HG02885 (cell line): ENCODE measurements at regions not wholly inside any gene's neighbourhood (a gene's known extent, or its start where the extent isn't known, plus 50 kb on each side); places are given as distances from the start of the nearest gene placed in this dataset.

Experiments used
- ATAC-seq: cut with Tn5 transposase; IDR thresholded peaks from one replicate; pipeline ENCODE4 v1.9.1; 2021; ENCODE audit warnings: mild to moderate bottlenecking; ENCODE audit not compliant: unreplicated experiment, poor library complexity

DNA sequence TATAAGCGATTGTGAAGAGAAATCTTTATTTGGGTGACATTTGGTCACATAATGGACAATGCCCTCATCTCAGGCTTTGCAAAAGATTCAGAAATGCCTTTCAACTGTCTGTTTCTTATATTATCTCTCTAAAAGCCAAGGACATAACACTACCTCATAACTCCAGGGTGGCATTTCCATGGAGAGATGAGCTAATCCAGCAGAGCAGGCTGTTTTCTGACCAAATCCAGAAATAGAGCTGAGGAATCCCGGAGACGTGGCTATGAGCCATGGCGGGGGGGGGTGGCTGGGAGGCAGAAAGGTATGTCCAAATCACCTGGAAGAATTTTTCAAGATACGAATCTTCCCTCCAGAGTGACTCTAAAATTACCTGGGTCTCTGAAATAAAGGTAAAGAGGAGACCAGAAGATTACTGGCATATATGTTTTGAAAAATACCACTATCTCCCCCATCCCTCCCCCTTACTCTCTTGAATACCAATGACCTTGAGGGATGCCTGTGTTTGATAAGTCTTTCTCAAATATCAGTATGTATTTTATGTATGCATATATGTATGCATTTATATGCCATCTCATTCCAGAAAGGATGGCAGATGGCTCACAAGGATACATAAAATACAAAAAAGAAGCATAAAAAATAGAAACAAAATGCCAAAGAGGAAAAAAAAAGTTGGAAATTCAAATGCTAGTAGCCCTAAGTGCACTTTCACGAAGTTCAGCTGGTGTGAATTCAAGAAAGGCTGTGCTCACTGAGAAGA lies 296.0 kb upstream of the MGAT5 start:
- ATAC-seq, result no peak

DNA sequence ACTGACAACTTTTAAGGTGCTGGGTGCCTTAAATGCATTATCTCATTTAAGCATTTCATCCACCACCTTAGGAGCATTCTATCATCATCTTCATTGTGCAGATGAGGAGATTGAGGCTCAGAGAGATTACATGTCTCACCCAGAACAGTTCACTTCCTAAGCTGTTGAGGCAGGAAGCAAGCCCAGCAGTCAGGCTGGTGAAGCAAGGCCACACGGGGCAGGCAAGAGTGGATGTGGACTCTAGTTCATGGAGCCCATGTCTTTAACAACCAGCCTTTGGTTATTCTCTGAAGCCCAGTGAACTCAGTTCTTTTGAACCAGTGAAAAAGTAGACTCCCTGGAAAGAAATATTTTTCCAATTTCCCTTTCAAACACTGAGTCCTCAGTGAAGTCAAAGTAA lies 294.8 kb upstream of the MGAT5 start:
- ATAC-seq, result no peak

DNA sequence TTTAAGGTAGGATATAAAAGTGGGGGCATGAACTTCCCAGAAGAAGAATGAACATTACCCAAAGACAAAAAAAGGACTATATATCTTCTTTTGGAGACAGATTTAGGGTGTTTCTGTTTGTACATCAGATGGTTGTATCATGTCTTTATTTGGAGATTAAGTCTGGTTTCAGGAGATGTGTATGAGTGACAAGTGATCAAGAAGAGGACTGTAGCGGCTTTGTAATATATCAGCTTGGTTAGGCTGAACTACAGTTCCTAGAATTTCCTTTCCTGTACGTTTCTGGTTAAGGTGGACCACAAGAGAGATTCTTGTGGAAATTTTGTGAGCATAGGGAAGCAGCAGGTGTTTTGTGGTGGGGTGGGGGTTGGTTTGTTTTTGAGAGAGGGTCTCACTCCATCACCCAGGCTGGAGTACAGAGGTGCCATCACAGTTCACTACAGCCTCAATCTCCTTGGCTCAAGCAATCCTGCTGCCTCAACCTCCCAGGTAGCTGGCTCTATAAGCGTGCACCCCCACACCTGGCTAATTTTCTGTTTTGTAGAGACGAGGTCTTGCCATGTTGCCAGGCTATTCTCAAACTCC lies 287.1 kb upstream of the MGAT5 start:
- ATAC-seq, result no peak

DNA sequence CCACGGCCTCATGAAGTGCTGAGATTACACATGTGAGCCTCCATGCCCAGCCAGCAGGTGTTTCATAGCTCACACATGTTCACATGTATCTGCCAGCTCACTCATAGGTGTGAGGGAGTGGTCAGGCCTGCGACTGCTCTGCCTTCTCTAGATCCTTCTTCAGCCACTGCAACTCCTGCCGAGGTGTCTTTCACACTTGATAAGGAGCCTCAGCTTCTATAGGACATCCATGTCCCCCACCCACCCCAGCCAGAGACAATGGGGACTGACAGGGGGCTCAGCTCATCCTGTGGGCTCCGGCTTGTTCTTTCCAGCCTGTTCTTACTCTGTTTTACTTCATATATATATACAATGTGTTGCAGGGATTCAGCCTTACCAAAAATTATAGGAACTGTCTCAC lies 286.5 kb upstream of the MGAT5 start:
- no peak for ATAC-seq

DNA sequence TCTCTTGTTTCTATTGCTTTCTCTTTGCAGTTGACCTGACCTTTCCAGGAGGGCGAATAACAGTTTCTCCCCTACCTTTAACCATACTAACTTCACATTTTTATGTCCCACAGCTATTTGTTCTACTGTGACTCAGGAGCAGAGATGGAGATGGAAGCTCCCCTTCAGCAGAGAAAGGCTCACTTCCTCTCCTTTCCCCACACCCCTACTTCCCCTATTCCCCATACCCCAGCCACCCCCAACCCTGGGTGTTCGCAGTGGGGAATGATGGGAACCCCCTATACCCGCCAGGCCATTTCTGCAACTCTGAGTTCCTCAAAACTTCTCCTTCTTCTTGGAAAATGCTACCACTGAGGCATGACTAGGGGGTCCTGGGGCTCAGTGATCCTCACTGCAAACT lies 285.4 kb upstream of the MGAT5 start:
- ATAC-seq, result no peak

DNA sequence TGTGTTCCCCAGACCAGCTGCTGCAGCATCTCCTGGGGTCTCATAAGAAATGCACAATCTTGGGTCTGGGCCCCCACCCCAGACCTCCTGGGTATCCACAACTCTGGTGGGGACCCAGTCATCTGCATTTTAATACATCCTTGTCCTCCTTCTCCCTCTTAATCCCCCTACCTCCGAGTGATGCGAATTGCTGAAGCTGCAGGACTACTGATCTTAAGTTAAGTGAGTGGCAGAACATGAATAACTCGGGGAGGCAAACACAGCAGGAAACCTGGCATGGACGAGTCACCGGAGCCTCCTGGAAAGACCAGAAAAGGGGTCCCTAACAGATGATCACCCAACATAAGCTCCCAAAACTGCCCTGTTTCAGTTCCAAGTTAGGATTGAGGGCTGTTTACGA lies 283.2 kb upstream of the MGAT5 start:
- no peak for ATAC-seq

DNA sequence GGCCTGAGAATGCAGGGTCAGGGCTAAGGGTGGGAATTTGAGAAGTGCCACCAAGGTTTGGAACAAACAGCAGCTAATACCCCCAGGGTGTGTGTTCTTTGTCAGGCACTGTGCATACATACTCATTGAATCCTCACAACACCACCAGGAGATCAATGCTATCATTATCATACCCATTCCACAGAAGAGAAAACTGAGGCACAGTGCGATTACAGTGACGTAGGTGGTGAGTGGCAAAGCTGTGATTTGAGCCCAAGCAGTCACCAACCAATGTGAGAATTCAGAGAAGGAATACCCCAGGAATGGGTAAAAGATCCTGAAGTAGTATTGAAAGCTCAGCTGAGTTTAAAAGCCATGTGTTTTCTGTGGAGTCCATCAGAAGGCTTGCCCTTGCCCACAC lies 281.6 kb upstream of the MGAT5 start:
- ATAC-seq, result no peak

DNA sequence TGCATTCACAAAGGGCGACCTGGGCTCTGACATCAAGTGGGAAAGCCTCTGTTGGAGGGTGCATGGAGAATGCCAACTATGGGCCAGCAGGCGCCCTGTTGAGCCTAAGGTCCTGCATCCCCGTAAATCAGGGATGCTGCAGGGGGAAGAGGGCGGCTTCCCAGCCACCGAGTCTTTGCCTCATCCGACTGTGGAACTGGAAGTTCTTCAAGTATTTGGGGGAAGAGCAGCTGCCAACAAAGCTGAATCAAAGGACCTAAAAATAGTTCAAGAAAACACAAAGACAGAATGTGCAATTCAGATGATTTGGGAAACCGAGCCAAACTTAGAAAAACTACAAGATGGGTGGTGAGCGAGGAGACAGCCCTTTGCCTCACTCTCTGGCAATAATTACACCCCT lies 281.1 kb upstream of the MGAT5 start:
- no peak for ATAC-seq

DNA sequence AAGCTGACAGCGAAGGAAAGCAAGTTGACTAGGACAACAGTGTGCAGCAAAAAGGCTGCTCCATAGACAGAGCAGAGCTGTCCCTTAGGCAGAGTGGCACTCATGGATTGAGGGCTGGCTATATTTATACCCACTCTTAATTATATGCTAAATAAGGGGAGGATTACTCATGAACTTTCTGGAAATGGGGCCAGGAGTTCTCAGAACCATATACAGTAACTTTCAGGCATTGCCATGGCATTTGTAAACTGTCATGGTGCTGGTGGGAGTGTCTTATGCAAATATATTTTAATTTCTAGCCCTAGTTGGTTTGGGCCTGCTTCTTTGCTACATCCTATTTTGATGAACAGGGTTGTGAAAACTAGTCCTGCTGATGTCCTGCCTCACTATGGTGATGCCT lies 279.5 kb upstream of the MGAT5 start:
- no peak for ATAC-seq

DNA sequence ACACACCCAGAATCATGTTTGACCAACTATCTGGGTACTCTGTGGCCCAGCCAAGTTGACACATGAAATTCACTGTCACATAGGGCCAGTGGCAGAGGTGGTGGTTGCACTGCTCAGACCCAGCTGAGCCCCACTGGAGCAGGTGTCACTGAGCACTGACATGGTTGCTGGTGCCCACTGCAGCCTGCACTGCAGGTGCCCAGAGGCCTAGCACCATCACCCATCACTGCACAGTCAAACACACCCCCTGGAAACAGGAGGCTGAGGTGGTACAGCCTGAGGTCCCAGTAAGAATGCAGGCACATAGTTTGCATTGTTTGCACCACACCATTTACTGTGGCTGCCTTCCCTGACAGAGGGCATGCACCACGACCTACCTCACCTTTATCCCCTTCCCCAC lies 278.7 kb upstream of the MGAT5 start:
- ATAC-seq, result no peak

DNA sequence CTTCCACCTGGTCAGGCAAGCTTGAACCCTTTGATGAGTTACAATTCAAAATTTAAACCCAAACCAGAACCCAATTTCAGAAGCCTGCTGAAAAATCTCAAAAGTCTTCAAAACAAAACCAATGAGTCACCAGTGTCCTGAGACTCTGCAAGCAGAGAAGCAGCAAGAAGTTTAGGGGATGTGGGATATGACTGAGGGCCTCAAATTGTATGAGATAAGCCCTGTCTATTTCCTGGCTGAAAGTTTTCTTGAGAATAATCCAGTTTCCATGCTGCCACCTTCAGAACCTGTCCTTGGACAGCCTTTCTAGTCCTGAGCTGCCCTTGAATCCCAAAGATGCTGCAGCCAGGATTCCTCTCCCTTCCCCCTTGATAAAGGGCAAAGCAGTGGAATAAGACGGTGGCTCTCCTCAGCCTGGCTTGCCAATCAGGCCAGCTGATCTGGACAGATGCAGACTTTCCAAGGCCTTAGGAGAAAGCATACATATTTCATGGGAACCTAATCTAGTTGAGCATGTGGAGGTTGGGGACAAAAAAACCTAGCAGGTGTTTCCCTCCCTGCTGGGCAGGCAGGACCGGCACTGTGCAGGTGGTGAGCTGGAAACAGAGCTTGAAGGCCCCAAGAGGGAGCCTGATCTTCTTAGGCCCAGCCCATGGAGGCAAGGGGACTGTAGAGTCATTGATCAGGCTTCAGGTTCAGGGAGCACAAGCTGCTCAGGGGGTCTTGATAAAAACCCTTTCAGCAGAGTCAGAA lies 278.0 kb upstream of the MGAT5 start:
- no peak for ATAC-seq

DNA sequence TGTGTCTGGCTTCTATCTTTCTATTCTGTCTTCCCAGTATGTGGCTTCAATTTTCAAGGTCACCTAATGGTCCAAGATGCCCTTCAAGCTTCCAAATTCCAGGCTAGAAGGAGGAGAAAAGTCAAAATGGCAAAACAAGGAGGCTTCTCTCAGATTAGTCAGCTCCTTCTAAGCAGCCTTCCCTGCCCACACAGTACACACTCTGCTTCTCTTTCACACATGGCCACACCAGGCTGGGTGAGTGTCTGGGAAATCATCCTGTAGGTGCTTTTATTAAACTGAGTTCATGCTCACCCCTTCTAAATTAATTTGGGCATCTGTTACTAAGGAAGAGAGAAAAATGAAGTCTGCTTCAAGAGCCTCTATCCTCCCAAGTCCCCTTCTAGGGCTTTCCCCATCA lies 277.2 kb upstream of the MGAT5 start:
- no peak for ATAC-seq

DNA sequence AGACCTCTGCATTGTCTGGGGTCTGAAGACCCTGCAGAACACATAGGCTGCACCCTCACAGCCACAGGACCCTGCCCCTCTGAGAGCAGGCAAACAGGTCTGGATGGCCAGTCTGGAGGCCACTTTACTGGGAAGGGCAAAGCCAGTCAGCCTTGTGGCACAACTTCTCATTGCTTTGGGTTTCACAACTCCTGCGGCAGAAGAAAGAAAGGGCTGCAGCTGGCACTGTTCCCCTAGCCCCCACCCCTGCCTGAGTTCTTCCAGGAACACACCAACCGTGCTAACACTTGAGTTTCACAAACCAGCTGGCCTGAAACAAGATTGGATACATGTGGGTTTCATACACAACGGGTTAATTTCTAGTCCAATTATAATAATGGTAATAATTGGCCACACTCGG lies 276.5 kb upstream of the MGAT5 start:
- ATAC-seq, result no peak

DNA sequence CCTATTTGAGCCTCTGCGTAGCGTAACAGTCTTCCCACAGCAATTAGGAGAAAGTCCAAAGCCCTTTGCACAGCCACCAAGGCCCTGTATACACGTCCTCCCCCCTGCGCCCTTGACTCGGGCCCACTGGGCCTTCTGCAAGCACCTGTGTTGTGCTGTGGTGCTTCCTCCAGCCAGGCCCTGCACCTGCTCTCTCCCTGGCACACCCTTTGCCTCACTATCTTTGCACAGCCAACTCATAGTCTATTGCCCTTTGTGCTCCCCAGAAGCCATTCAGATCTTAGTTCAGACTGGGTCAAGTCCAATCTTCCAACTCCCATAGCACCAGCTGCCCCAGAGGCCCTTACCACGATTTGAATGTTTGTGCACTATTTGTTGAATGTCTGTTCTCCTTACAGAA lies 271.6 kb upstream of the MGAT5 start:
- ATAC-seq, result no peak

DNA sequence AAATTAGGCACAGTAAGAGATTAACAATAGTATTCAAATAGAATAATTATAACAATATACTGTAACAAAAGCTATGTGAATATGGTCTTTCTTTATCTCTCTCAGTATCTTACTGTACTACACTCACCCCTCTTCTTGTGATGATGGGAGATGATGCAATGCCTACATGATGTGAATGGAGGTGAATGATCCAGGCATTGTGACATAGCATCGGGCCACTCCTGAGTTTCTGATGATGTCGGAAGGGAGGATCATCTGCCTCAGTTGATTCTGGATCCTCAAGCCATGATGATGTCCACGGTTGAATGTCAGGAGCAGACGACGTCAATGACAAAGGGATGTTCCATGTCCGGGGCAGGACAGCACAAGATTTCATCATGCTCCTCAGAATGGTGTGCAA lies 268.3 kb upstream of the MGAT5 start:
- ATAC-seq, result no peak

DNA sequence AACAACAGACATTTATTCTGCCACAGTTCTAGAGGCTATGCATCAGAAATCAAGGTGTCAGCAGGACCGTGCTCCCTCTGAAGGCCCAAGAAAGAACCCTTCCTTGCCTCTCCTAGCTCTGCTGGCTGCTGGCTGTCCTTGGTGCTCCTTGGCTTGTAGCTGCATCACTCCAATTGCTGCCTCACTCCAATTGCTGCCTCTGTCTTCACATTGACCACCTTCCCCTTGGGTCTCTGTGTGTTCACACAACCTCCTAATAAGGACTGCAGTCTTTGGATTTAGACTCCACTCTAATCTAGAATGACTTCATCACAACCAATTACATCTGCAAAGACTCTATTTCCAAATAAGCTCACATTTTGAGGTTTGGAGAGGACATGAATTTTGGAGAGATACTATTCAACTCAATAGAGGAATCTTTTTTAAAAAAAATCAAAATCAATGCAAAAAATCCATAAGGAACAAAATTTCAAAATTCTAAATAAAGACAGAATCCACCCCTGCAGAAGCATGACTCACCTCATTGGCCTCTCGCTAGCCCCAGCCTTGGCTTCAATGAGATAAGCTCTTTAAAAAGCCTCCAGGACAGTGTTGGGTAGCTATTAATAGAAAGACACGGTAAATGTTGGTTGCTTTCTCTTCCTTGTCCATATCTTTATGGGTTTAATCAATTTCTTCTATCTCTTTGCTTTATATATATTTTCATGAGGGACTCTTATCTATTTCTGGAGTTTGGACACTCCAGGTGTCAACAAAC lies 267.6 kb upstream of the MGAT5 start:
- ATAC-seq, result no peak

DNA sequence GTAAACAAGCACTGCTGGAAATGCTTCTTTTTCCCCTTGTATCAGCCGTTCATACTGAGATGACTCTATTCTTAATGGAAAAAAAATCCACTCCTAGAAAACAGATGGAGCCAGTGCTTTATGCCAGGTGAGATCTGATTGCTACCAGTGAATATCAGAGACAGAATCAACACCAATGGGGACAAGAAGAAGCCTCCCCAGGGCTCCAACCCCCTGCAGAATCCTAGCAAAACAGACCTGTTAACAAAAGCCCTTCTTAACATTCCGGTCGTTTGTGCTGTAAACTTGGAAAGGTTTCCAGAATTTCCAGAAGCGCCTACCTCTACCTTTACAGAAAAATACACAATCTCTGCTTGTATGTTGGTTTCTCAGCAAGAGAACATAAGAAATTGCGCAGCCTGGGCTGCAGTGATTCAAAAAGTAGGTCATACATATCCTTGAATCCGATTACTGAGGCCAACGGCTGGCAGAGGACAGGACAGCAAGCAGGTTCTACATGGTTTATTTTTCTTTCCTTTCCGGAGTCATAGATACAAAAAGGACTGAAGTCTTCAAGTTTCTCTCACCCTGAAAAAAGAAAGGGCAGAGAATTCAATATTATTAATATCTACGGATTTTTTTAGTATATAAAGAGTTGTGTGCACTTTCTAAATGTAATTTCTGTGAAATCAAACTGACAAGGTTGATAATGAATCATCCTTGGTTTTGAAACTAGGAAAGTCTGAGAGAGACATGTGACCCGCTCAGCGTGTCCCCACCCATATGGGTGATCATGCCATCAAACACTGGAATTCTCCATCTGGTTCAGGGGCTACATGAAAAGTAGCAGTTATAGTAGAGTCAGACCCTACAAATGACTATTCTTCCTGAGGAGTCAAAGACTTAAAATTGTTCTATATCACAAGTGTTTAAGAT lies 266.7 kb upstream of the MGAT5 start:
- no peak for ATAC-seq

DNA sequence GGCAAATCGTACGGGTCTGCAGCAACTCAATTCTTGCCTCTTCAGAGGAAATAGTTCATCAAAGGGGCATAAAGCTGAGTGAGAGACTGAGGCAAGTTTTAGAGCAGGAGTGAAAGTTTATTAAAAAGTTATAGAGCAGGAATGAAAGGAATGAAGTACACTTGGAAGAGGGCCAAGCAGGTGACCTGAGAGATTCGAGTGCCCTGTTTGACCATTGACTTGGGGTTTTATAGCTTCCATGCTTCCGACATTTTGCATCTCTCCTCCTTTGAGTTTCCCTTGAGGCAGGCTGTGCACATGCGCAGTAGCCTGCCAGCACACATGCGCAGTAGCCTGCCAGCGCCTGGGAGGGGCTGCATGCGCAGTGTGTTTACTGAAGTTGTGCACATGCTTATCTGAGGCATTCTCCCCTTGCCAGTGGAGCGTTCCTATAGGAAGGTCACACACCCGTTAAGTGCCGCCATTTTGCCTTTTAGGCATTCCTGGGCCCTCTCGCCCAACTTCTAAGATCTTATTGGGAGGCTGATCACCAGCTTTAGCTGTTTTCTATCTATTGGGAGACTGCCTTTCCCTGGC lies 265.5 kb upstream of the MGAT5 start:
- ATAC-seq, result no peak

DNA sequence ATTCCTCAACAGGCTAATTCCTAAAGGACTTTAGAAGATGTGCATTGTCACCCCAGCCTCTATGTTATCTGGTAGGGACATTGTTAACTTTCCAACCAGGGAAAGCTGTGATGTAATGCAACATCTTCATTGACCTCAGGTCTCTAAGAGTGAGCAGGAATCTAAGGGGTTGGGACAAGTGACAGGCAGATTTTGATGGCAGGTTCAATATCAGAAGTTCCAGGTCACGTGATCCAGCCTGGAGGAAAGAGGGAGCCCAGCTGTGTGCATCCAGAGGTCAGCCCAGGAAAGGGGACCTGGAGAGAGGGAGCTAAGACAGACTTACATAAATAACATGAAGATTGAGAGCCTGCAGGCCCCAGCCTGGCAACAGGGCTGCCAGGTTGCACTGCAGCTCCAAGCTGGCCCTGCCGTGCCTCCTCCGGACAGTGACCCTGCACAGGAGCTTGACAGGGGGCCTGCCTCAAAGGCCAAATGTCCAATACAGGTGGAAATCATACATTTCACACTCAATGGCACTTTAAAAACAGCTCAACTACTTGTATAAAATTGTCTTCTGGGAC lies 262.2 kb upstream of the MGAT5 start:
- no peak for ATAC-seq
